GM23248 (cell line): ENCODE measurements at regions not wholly inside any gene's neighbourhood (a gene's known extent, or its start where the extent isn't known, plus 50 kb on each side); places are given as distances from the start of the nearest gene placed in this dataset.

Experiments
- EZH2 ChIP-seq: fragments of 200-600 bp; sonication (generic); IDR thresholded peaks from 2 replicates; pipeline ENCODE4 v1.6.1; 2018; ENCODE audit warnings: antibody characterized with exemption, mild to moderate bottlenecking; ENCODE audit not compliant: insufficient read depth, poor library complexity, severe bottlenecking
- EZH2phosphoT487 ChIP-seq: fragments of 200-600 bp; sonication (generic); IDR thresholded peaks from 2 replicates; pipeline ENCODE4 v1.6.1; 2018; ENCODE audit warnings: antibody characterized with exemption, moderate library complexity, mild to moderate bottlenecking, low read depth; ENCODE audit not compliant: insufficient read depth

DNA sequence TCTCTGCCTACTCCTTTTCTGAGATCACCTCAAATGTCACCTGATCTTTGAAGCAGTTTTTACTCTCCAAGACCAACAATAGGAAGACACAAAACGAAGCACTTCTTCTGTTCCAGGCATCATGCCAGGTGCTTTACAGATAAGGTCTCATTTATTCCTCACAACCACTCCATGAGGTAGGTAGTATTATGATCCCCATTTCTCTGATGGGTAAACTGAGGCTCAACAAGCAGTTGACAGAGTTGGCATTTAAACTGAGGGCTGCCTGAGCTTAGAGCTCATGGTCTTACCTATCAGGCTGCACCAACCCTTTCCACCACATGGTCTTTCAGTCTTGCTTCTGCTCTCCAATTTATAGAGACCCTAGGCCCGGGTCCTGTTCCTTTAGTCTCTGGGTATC is 147.2 kb upstream of the JUN start:
- no peak for TF ChIP-seq EZH2
- TF ChIP-seq EZH2phosphoT487: no peak
